Natural killer cell (primary cell): ENCODE measurements at regions not wholly inside any gene's neighbourhood (a gene's known extent, or its start where the extent isn't known, plus 50 kb on each side); places are given as distances from the start of the nearest gene placed in this dataset.

Experiments
- ATAC-seq, 3 donors: fragments of 150-1000 bp in 2 of 3; fragments of 200-7000 bp in 1 of 3; cut with Tn5 transposase; 1 replicate in 1 of 3; 2 replicates in 2 of 3; pipeline ENCODE4 v1.10.0; 2021; ENCODE audit warnings: mild to moderate bottlenecking in 2 of 3, moderate library complexity in 2 of 3
- DNase-seq, 2 donors: peaks; one replicate each; pipeline versions ENCODE4 v3.0.0 to v3.0.0-alpha.2; 2013 to 2021; ENCODE audit warnings: mixed read lengths in 1 of 2
- H3K27ac ChIP-seq: one replicate; pipeline ENCODE4 v1.5.1; 2013; ENCODE audit warnings: mild to moderate bottlenecking, low read length
- H3K27me3 ChIP-seq: one replicate; pipeline ENCODE4 v1.6.1; 2013; ENCODE audit warnings: low read length; ENCODE audit not compliant: control insufficient read depth, insufficient read depth
- H3K36me3 ChIP-seq: one replicate; pipeline ENCODE4 v1.6.1; 2013; ENCODE audit warnings: low read length; ENCODE audit not compliant: control insufficient read depth, insufficient read depth
- H3K4me1 ChIP-seq: one replicate; pipeline ENCODE4 v1.6.1; 2013; ENCODE audit warnings: low read length; ENCODE audit not compliant: control insufficient read depth, insufficient read depth
- H3K4me3 ChIP-seq: one replicate; pipeline ENCODE4 v1.5.1; 2013; ENCODE audit warnings: low read length
- H3K9me3 ChIP-seq: one replicate; pipeline ENCODE4 v1.6.1; 2013; ENCODE audit warnings: low read length; ENCODE audit not compliant: control insufficient read depth, insufficient read depth
- H3K27ac Mint-ChIP-seq, 2 donors: one replicate each; pipeline ENCODE4 v1.8.0; 2022; ENCODE audit warnings: mild to moderate bottlenecking in 2 of 2, mixed read lengths in 2 of 2, moderate library complexity in 1 of 2
- H3K27me3 Mint-ChIP-seq, 2 donors: one replicate each; pipeline ENCODE4 v1.8.0; 2022; ENCODE audit warnings: low read depth in 2 of 2, mixed read lengths in 2 of 2
- H3K36me3 Mint-ChIP-seq: one replicate; pipeline ENCODE4 v1.8.0; 2022; ENCODE audit warnings: mixed read lengths
- H3K4me1 Mint-ChIP-seq, 2 donors: one replicate each; pipeline ENCODE4 v1.8.0; 2022; ENCODE audit warnings: mixed read lengths in 2 of 2
- H3K4me3 Mint-ChIP-seq: one replicate; pipeline ENCODE4 v1.8.0; 2022; ENCODE audit warnings: mild to moderate bottlenecking, moderate library complexity, mixed read lengths
- H3K9me3 Mint-ChIP-seq, 2 donors: one replicate each; pipeline ENCODE4 v1.8.0; 2022; ENCODE audit warnings: mixed read lengths in 2 of 2
- WGBS: methylation state at CpG from one replicate; pipeline ENCODE4 v1.1.7; 2013; ENCODE audit warnings: missing lambda C conversion rate; ENCODE audit not compliant: insufficient coverage; 5-methylcytosine and 5-hydroxymethylcytosine counted together
- intact Hi-C: fragments of 100-400 bp; cut with micrococcal nuclease; formaldehyde crosslinking; loops from one replicate; pipeline ENCODE4 v1.14.2; 2022
- TF ChIP-seq, protein P1 (sequence below): fragments of 200-600 bp; IDR thresholded peaks from one replicate; pipeline ENCODE4 v1.8.0; 2022; ENCODE audit warnings: antibody characterized with exemption

DNA sequence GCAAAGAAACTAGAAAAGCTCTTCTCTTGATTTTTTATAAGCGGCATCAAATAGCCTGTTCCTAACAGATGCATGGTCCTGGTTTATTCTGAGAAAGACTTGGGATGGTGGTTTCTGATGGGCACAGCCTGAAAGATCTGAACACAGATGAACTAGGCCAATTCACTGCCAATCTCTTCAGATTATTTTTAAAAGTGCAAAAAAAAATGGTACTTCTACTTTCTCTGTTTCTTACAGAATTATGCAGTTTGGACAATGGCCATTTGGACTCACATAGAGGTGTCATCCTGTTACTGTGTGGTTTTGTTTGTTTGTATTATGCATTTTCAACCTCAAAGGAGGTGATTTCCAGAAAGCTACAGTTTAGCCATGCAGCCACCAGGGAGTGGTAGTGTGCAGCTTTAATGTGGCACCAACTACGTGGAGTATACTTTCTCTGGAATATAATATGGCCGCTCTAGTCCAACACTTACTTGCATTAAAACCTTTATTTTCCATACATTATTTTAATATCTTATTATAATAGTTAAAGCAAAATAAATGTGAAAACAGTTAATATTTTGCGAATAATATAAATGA, 469.8 kb upstream of the KIRREL3 start:
- no peaks in the 10 kb centered on the region for H3K4me1 ChIP-seq
- Mint-ChIP-seq H3K36me3 (no peaks in the 10 kb centered on the region), H3K27ac (no peak overlapping the region), H3K9me3 (peaks cover 0 to 3% of the 10 kb centered on the region in 2 donors), H3K4me1 (peaks cover 0 to 5% of the 10 kb centered on the region in 2 donors), H3K4me3 (no peak overlapping the region), H3K27me3 (peaks cover 0 to 3% of the 10 kb centered on the region in 2 donors)
- TF ChIP-seq, protein P1, sequence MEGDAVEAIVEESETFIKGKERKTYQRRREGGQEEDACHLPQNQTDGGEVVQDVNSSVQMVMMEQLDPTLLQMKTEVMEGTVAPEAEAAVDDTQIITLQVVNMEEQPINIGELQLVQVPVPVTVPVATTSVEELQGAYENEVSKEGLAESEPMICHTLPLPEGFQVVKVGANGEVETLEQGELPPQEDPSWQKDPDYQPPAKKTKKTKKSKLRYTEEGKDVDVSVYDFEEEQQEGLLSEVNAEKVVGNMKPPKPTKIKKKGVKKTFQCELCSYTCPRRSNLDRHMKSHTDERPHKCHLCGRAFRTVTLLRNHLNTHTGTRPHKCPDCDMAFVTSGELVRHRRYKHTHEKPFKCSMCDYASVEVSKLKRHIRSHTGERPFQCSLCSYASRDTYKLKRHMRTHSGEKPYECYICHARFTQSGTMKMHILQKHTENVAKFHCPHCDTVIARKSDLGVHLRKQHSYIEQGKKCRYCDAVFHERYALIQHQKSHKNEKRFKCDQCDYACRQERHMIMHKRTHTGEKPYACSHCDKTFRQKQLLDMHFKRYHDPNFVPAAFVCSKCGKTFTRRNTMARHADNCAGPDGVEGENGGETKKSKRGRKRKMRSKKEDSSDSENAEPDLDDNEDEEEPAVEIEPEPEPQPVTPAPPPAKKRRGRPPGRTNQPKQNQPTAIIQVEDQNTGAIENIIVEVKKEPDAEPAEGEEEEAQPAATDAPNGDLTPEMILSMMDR, result no peak
- intact Hi-C loops, result no loop called here
- ATAC-seq, result no peak
- H3K27me3 ChIP-seq, result no peaks in the 10 kb centered on the region
- 93% methylated on average over 1 of the region's 4 CpGs for WGBS
- H3K9me3 ChIP-seq, result no peaks in the 10 kb centered on the region
- H3K36me3 ChIP-seq, result no peaks in the 10 kb centered on the region
- H3K4me3 ChIP-seq, result no peak overlapping the region
- no peak overlapping the region for H3K27ac ChIP-seq
- DNase-seq, result no peak

DNA sequence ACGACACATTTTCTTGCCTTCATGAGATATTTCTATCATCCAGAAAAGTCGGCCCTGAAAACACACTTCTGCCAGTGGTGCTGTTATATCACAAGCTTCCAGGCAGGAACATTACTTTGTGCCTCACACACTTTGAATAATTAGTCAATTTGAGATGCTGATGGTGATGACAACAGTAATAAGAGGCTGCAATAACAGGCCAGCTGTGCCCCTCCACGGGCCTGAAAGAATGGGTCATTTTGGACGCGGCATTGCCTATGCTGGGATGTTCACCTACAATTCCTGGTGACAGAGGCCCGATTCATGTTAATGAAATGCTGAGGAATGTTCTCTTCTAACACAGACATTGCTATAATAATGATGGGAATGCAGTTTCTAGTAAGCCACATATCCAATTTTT, 463.8 kb upstream of the KIRREL3 start:
- H3K27me3 Mint-ChIP-seq, result peaks cover 0 to 8% of the 10 kb centered on the region in 2 donors
- DNase-seq (no peak), ATAC-seq (no peak)
- peaks cover 0 to 5% of the 10 kb centered on the region in 2 donors for H3K9me3 Mint-ChIP-seq
- Histone ChIP-seq H3K36me3 (no peaks in the 10 kb centered on the region), H3K4me1 (no peaks in the 10 kb centered on the region), H3K4me3 (no peak overlapping the region), H3K27ac (no peak overlapping the region), H3K27me3 (no peaks in the 10 kb centered on the region), H3K9me3 (no peaks in the 10 kb centered on the region)
- 90% methylated on average over 5 of the region's 6 CpGs for WGBS
- no peaks in the 10 kb centered on the region for H3K36me3 Mint-ChIP-seq
- TF ChIP-seq, protein P1, result no peak
- no peaks in the 10 kb centered on the region for H3K4me1 Mint-ChIP-seq
- intact Hi-C loops, result no loop called here
- H3K4me3 Mint-ChIP-seq, result no peak overlapping the region
- H3K27ac Mint-ChIP-seq, result no peak overlapping the region

DNA sequence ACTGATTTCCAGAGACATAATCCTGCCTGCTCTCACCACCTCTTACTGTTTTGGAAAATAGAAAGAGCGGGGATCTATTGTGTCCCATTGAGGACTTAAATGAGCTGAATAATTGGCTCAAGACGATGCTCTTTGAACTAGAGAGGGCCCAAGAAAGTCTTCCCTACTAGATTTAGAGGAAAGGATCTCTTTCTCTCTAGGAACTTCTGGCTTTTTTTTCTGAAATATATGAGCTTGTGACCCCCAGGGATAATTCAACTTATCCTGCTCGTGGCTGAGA, 461.4 kb upstream of the KIRREL3 start:
- Histone ChIP-seq H3K4me3 (no peak overlapping the region), H3K27ac (no peak overlapping the region), H3K36me3 (no peaks in the 10 kb centered on the region), H3K4me1 (no peaks in the 10 kb centered on the region), H3K27me3 (no peaks in the 10 kb centered on the region), H3K9me3 (no peaks in the 10 kb centered on the region)
- ATAC-seq (no peak), DNase-seq (no peak)
- intact Hi-C loops, result no loop called here
- WGBS, result 76% methylated on average over 3 of the region's 3 CpGs
- Mint-ChIP-seq H3K27ac (no peak overlapping the region), H3K27me3 (peaks cover 0 to 8% of the 10 kb centered on the region in 2 donors), H3K36me3 (no peaks in the 10 kb centered on the region), H3K9me3 (peaks cover 0 to 5% of the 10 kb centered on the region in 2 donors), H3K4me3 (no peak overlapping the region), H3K4me1 (no peaks in the 10 kb centered on the region)
- TF ChIP-seq, protein P1, result no peak
